Effector CD4-positive, alpha-beta T cell (primary cell): ENCODE measurements at regions not wholly inside any gene's neighbourhood (a gene's known extent, or its start where the extent isn't known, plus 50 kb on each side); places are given as distances from the start of the nearest gene placed in this dataset.
A peak's percentile ranks its signal among the peaks of the same experiment; 100 is the strongest.
"Not testable (repeated sequence)": the region's sequence is repeated elsewhere in the genome, so short reads cannot be mapped to it uniquely, and the experiment has no call there.

Experiments
- DNase-seq: peaks from one replicate; pipeline ENCODE4 v3.0.0-alpha.2; 2020

DNA sequence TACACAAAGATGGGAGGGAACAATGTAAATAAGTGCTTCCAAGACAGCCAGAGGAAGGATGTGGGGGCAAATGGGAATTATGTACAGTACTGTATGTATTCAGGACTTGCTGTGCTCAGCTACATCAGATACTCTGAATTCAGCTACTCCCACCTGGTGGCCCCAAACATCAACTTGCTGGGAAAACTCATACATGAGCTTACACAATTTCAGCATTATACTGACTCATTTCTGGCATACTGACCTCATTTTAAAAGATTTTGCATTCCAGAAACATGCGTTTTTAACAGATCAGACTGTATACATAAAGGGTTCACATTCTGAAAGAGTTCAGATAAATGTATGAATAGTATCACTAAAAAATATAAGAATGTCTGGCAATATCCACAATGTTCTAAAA, 59.7 kb downstream of the GPX5 start:
- no peak for DNase-seq

DNA sequence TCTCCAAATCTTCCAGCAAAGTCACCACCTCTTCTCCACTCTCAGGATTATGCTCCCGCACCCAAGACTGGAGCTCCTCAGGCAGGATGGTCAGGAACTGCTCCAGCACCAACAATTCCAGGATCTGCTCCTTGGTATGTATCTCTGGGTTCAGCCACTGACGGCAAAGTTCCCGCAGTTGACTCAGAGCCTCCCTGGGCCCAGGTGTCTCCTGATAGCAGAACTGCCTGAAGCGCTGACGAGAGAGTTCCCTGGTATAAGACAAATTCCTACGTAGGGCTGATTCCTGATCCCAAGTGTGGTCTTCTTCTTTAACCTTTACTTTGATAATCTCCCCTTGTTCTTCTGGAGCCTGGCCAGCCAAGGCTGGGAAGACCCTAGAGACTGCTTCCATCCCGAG, 60.6 kb downstream of the GPX5 start:
- no peak for DNase-seq

DNA sequence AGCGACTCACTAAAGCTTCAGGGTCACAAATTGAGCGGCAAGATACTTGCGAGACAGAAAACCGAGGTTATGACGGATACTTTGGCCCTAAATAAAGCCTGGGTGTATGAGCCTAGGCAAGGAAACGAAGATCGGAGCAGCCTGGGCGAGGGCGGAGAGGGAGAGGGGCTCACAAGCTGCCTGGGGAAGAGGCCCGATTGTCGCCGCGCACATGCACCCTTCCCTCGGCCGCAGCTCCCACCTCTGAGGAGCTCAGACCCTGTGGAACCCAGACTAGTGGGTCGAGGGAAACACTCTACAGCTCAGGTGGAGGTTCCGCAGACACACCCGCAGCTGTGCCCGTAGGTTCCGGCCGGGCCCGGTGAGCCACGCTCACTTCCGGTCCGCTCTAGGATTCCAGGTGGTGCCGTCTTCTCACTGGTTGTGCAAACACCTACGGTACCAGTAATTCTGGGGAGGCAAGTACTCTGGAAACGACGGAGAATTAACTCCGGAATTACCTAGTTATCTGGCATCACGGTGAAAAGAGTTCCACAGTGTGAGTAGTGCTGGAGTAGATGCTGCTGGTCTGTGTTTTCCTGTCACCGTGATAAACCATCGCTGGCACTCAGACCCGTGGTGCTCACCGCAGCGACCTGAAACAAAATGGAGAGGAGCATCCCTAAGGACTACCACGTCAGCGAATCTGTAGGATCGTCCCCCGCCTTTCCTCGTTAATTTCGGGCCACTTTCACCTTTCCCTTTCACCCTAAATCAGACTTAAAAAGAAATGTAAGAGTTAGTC, 61.5 kb downstream of the GPX5 start:
- peak; percentile 11 for DNase-seq

DNA sequence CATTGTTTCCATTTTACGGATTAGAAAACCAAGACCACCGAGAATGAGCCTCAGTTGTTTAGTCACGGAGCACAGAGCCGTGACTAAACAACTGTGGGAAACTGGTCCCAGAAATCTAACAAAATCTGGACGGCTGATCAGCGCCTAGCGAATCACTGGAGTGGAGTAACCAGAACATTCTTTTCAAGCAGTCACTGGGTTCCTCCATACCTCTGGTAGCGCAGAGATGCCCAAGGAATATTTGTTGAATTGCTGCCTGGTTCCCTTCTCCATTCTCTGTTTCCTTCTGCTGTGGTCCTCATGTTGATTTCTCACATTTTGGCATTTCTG, 62.0 kb downstream of the GPX5 start:
- no peak for DNase-seq

DNA sequence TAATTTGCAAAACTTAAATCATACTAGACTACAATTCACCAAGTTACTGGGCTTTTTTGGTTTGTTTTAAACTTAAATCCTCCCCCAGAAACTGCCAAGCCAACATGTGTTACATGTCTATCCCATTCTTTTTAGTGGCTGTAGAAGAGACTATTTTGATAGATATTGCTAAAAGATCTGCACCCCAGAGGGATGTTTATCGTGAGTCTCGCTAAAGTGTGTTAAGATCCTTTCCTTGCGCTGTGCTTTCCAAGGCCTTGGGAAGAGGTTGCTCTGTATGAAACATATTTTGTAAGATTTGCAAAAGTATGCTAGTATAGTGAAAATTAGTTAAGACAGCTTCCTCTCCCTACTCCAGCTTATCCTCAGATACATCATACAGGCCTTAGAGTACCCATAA, 63.0 kb downstream of the GPX5 start:
- DNase-seq = no peak

DNA sequence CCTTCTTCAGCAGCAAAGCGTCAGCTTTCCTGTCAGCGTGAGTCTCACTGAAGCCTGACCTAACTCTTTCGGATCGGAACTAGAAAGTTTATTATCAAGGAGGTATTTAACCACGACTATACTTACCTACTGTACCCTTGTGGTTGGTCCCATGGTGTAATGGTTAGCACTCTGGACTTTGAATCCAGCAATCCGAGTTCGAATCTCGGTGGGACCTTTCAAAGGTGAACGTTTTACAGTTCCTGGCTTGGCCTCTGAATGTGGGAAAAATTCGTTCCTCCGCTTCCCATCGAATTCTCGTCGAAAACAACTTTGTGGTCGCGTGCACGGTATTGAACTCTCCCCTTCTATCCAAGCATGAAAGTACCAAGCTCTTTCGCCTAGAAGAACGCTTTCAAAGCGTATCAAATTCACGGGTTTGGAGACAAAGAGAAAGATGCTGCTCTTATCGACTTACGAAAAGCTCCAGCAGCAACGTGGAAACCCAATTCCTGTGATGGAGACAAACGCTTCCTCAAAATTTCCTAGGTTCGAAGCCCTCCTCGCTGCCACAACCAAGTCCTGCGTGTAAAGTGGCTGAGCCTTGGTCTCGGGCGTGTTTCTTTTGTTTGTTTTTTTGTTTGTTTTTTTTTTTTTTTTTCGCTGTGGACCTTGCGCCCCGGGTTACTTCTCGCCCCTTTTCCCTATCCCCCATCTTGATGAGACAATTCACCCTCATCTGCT, 63.7 kb downstream of the GPX5 start:
- DNase-seq = no peak

DNA sequence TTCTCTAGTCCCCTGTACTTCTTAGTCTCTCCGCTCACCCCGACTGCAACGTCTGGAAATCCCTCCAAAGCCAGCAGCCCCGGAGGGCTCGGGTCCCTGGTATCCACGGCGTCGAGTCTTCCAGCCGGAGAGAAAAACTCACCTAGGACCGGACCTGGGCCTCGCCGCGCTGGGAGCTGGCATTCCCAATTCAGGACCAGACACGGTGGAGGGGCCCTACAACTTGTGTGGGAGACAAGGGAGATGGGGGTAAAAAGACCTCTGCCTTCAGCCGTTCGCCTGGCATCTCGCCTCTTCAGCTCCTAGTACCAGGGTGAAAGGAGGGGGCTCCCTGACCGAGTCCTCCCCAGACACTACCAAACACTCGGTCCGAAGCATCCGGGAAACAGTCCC, 64.3 kb downstream of the GPX5 start:
- no peak for DNase-seq

DNA sequence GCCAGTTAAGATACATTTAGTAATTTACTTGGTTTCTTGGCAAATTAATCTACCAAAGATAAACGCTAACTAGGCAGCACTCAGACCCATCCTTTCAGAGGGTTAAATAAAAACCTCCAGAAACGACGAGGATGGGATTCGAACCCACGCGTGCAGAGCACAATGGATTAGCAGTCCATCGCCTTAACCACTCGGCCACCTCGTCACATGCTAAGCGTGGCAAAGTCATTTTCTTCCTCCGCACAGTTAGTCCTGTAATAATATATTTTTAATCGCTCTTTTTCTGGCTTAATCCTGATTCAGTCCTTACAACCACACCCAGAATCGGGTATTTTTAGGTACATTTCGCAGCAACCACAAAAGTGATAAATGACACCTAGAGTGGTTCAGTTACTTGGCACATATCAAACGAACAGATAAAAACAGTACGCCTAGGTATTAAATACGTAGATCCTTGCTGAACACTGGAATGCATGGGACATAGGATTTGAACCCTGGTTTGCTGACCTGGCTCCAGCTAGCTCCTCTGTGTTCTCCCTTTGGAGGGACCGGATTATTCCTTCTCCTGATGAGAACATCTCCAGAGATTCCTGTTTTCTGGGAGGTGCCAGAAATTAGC, 71.6 kb downstream of the GPX5 start:
- DNase-seq = no peak

DNA sequence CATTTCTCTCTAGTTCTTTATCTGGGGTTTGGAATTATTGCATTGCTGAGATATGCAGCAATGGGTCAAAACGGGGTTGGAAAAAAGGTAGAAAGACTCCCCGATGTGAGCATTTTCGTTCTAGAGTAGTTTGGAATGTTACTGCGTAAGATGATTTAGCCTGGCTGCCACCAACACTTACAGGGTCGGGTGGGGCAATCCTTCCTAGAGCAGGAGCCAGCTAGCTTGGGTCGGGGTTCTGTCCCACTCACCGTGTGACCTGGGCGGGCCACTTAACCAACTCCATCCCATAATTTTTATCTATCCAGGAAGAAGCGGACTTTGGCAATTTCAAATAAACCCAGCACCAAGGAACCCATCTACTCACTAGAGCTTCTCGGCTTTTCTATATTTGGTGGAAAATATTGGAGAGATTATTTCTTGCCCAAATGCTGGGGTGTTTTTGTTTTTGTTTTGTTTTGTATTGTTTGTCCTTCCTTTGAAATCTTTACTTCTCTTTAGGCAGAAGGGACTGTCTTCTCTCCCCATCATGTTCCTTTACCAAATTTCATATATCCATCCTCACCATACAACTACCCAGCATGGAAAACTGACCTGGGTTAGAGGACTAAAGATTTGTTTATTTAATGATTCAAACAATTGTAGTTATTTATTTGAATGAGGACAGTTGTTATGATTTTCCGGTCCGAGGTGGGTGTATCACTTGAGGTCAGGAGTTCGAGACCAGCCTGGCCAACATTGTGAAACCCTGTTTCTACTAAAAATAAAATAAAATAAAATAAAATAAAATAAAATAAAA, 72.4 kb downstream of the GPX5 start:
- DNase-seq = no peak

DNA sequence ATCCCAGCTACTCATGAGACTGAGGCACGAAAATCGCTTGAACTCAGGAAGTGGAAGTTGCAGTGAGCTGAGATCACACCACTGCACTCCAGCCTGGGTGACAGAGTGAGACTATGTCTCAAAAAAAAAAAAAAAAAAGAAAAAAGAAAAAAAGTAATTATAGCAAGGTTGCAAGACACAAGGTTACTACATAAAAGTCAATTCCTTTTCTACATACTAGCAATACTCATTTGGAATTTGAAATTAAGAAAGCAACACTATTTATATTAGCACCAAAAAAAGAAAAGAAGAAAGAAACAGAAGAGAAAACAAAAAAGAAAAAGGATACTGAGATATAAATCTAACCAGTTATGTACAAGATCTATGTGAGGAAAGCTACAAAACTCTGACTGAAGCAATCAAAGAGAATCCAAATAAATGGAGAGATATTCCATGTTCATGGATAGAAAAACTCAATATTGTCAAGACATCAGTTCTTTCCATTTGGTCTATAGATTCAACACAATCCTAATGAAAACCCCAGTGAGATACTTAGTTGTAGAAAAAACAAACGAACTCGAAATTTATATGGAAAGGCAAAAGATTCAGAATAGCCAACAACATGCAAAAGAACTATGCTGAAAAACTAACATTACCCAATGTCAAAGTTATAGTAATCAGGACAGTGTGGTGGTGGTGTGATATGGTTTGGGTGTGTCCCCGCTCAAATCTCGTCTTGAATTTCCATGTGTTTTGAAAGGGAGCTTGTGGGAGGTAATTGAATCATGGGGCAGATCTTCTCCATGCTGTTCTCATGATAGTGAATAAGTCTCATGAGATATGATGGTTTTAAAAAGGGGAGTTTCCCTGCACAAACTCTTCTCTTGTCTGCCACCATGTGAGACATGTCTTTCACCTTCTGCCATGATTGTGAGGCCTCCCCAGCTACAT, 73.3 kb downstream of the GPX5 start:
- no peak for DNase-seq

DNA sequence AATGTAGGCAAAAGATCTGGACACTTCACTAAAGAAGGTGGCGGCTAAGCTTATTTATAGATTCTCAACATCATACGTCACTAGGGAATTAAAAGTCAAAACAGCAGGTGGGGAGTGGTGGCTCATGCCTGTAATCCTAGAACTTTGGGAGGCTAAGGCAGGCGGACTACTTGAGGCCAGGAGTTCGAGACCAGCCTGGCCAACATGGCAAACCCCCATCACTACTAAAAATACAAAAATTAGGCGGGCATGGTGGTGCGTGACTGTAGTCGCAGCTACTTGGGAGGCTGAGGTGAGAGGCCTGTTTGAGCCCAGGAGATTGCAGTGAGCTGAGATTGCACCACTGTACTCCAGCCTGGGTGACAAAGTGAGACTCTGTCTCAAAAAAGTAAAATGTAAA, 74.6 kb downstream of the GPX5 start:
- DNase-seq = no peak

DNA sequence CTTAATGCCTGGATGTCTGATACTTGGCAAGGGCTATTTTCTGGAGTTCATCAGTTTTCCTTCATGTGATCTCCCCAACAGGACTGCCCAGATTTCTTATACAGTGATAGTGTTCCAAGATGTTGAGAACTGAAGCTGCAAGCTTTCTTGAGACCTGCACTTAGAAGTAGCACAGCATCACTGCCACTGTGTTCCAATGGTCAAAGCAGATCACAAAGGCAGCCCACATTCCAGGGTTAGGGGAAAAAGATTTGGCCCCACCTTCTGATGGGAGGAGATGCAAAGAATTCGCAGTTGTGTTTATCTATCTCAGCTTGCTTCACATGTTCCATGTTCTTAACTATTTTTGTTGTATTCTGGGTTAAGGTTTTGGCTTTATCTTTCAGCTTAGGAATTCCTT, 78.2 kb downstream of the GPX5 start:
- no peak for DNase-seq

DNA sequence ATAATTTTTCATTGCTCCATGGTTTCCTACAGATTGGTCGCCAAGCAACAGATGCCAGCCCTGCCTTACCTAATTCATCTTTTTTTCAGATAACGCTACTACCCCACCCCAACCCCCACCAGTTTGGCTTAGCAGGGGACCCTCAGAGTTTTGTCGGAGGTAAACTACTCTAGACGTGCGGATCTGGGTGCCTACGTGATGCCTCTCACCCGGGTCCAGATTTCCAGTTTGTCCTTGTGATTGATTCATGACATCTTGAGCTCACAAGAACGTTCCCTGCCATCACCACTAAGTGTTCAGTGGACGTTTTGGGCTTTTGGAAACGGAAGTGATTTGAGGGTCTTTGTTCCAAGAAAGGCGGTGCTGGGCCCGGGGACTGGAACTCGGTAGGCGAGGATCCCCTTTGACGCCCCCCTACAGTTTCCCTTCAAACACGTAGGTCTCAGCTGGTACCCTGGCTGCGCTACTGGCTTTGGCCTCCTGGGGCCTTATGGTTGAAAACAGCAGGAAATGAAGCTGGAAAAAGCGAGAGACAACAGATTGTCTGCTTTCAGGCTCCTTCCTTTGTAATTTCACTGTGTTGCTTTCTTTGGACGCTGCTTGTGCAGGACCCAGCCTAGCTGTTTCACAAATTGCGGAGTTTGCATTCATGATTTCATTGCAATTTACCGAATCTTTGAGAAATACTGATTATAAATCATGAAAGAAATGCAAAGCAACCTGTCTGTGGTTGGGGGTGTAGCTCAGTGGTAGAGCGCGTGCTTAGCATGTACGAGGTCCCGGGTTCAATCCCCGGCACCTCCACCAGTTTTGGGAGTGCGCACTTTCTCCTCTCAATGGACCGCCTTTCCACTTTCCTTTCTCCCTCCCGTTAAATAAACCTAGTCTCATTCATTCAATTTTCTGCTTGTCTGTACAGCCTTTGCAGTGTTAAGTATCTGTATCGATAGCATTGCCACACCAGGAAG, 81.0 kb downstream of the GPX5 start:
- no peak for DNase-seq

DNA sequence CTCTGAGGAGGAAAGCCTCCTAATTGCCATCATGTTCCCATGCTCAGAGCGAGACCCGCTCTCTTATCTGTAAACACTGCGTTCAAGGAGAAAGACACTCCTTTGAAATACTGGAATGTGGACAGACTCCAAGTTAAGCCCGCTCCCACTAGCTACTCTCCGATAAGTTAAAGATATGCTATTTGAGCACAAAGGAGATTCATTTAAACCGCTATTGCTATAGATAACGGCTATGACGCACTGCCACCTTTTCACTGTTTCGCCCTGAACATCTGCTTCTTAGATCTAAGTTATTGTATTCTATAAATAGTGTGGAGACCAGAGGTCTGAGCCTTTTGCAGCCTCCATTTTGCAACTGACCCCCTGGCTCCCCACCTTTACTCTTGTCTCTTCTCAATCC, 82.3 kb downstream of the GPX5 start:
- no peak for DNase-seq

DNA sequence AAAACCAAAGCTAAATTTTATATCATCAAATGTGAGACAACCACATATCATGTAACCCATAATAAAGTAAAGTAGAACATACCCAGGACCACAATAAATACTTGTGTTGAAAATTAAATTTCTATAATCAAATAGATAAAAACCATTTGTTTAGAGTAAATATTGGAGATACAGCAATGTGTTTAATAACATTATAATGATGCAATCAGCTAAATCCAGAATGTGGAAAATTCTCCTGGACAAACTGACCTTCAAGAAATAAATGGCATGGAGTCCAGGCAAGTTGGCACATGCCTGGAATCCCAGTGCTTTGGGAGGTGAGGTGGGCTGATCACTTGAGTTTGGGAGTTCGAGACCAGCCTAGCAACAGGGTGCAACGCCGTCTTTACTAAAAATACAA, 84.0 kb downstream of the GPX5 start:
- DNase-seq = no peak

DNA sequence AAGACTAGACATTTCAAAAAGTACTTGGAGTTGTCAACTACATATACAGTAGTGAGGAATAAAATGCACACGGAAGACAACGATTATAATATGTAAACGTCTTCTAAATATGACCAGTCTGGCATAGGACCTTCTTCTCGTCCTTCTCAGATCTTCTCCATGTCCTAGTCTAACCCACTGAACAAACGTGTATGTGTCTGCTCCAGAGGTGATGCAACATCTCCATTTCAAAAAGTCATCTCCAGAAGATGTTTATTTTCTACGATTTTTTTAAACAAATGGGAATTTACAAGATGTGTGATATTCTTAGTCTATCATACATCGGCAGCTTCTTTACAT, 89.9 kb downstream of the GPX5 start:
- DNase-seq = no peak

DNA sequence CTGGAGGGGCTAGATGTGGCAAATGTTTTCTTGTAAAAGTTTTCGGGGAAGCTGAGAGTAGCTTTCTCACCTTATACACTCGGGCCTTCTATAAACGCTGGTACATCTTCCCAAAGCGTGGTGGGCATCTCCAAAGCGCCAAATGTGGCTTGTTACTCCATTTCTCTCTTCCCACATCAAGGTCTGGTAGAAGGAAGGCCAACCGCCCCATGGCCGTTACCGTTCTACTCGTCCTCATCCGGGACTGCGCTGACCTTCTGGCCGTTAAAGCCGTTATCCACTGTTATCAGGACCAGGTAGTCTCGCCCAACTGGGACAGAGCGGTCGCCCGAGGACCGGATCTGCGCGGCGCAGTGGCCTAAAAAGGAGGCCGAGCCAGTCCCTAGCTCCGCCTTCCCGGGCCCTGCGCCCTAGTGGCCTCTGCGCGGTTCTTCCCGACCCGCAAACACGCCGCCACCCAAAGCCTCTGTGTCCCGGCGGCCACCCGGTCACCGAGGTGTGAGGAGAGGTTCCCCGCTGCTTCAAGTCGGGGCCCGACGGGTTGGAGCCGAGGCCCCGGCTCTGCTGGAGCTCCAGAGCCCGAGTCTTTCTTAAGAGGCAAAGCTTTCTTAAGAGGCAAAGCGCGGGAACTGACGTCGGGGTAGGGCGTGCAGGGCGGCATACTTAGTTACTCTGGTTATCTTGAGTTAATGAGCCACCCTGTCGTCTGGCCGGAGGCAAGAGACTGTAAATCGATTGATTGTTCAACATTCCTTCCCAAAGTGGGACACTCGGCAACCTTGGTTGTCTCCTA, 90.5 kb downstream of the GPX5 start:
- no peak for DNase-seq

DNA sequence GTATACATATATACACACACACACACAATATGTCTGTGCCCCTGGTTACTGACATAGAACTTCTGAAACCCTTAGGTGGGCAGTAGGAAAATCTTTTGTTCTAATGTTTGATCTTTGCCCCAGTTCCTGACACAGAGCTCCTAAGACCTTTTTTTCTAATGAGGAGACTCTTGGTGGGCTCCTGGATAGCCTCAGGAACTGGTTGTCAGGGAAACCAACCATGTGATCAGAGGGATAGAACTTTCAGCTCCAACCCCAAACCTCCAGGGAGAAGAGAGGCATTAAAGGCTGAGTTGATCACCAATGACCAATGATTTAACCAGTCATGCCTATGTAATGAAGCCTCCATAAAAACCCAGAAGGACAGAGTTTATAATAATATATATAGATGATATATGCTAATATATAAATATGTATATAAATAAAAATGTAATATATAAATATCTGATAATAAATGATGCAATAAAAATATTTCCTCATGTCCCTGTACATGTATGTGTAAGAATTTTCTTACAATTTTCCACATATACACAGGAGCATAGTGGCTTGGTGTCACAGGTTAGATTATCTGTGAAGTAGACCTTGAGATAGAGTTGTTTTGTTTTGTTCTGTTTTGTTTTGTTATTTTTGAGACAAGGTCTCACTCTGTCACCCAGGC, 93.3 kb downstream of the GPX5 start:
- DNase-seq = no peak

DNA sequence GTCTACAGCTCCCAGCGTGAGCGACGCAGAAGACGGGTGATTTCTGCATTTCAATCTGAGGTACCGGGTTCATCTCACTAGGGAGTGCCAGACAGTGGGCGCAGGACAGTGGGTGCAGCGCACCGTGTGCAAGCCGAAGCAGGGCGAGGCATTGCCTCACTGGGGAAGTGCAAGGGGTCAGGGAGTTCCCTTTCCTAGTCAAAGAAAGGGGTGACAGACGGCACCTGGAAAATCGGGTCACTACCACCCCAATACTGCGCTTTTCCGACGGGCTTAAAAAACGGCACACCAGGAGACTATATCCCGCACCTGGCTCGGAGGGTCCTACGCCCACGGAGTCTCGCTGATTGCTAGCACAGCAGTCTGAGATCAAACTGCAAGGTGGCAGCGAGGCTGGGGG, 95.6 kb downstream of the GPX5 start:
- not testable (repeated sequence) for DNase-seq

DNA sequence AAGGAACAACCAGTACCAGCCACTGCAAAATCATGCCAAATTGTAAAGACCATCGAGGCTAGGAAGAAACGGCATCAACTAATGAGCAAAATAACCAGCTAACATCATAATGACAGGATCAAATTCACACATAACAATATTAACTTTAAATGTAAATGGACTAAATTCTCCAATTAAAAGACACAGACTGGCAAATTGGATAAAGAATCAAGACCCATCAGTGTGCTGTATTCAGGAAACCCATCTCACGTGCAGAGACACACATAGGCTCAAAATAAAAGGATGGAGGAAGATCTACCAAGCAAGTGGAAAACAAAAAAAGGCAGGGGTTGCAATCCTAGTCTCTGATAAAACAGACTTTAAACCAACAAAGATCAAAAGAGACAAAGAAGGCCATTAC, 97.6 kb downstream of the GPX5 start:
- DNase-seq = not testable (repeated sequence)
